Islet of Langerhans (tissue), 1 donor: ENCODE measurements at regions not wholly inside any gene's neighbourhood (a gene's known extent, or its start where the extent isn't known, plus 50 kb on each side); places are given as distances from the start of the nearest gene placed in this dataset.
"Not testable (repeated sequence)": the region's sequence is repeated elsewhere in the genome, so short reads cannot be mapped to it uniquely, and the experiment has no call there.

ENCODE experiments used
- FAIRE-seq: peaks from one replicate; lab custom pipeline; 2011; peaks lifted over from hg19 to GRCh38; lab: Jason Lieb, UNC

DNA sequence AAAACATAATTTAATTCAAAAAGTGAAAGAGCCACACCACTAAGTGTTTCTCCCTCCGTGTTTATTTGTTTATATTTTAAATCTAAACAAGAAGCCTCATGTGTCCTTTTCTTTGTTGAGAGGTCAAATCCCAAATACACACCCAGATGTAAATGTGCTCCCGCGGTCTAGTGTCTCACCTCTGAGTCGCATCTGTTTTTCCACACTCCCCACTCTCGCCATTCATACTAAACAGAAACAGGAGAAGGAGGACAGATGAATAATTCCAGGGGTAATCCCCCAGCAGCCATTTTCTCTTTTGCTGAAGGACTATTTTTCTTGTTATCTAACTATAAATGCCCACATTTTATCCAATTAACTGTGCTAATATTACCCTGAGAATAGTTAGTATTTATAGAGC lies 361.6 kb upstream of the RIOK2 start:
- no peak for FAIRE-seq

DNA sequence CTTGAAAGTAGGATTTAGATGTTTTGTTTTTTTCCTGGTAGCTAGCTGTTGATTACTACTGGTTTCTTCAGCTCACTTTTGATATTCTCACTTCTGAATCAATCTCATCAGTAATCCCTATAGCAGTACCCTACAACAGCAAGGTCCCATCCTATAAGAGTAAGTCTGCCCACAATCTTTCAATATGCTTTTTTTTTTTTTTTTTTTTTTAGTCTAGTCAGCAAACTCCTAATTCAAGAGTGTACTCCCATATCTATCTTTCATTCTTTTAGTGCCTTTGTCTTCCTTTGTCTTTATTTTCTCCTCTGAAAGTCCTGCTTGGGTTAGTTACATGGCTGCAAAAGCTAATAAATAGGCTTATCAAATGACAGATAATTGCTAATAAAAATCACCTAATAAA lies 362.4 kb upstream of the RIOK2 start:
- FAIRE-seq, result no peak

DNA sequence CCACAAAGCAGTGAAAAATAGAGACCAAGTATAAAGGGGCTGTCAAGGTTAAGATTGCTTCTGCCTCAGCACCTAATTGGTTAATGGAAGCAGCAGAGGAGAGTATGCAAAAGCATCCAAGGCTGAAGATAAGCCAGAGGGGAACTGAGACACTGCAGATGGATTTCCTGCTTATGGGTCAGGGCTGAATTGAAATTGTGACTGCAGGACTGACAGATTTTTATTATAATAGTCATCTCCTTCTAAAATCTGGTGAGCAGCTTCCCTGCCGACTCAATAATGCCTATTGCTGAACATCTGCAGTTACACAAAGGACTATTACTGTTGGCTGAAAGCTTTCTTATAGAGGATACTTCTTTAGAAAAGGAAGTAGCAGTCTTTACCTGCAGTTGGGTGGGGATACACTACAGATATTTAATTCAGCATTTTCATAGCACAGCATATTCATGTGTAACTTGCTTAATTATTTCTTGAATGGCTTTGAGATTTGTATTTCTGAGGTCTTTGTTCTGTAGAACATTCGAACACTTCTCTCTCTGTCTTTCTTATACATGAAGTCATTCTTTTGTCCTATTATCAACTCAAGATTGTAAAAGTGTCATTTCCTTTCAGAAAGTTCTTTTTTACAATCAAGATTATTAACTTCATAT lies 363.0 kb upstream of the RIOK2 start:
- FAIRE-seq, result no peak

DNA sequence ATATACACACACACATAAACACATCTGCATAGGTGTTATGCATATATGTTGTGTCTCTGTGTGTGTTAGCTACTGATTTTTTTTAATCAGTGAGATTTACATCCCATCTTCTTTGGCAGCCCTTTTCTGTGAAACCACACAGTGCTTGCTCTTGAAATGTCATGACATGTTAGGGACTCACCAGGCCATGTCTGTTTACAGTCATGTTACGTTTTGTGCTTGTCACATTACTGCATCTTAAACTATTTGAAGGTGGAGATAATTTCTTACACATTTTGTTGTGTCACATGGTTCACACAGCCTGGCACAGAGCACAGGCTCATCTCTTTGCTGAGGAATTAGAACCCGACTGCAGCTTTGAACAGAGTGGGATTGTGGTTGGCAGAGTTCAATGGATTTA lies 364.4 kb upstream of the RIOK2 start:
- FAIRE-seq, result no peak

DNA sequence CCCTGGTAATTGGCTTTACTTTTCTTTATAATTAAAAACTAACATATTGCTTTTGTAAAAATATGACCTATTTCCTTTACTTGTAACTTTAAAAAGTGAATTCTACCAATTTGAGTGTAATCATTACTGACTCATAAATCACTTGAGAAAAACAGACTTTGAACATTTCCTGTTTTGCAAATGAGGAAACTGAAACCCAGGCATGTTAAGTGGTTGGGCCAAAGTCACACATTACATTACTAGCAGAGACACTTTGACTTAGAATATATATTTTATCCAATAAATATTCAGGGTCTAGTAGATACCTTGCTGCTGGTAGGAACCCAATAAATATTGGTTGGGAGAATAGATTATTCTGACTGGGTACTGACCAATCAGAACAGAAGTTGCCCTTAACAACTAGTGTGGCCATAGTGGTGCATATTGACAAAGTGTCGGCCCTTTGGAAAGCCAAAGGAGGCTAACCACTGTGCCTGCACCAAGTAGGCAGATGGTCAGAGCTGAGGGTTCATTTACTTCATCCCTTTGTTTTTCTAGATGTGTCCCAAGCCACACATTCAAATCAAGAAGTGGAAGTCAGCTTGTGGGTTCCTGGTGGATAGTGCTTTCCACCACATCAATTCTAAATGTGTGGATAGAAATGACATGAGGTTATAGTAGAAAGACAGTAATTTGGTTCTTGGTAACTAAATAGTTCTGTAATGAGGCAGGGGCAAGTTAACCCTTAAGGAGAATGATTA lies 365.1 kb upstream of the RIOK2 start:
- no peak for FAIRE-seq

DNA sequence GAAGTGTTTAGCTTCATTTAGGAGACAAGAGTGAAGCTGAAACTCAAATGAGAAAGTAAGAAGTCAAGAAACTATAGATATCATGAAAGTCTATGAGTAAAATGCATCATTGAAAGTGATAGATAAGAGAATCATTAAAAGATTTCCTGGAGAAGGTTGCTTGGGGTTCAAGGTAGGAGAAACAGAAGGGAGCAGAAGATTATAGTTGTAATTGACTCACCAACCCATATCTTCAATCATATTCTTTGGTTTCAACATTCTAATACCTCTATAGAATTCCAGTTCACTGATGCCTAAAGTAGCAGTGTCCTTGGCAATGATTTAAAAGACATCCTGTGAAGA lies 365.7 kb upstream of the RIOK2 start:
- no peak for FAIRE-seq

DNA sequence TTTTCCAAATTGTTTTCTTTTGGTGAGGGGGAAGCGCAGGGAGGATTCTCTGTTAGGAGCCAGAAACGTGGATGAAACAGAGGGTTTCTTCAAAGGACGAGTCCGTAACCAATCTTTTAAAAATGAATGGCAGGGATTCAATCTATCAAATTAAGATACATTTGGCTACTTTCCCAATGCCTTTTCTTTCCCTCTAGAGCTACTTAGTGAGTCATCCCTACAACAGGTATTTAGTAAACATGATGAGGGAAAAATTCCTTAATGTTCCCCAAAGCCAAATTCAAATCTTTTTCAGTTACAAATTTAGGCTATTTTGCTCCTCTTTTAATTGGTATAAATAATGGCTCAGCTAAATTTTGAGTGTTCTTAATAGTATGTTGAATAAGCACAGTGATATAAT lies 366.4 kb upstream of the RIOK2 start:
- FAIRE-seq, result no peak

DNA sequence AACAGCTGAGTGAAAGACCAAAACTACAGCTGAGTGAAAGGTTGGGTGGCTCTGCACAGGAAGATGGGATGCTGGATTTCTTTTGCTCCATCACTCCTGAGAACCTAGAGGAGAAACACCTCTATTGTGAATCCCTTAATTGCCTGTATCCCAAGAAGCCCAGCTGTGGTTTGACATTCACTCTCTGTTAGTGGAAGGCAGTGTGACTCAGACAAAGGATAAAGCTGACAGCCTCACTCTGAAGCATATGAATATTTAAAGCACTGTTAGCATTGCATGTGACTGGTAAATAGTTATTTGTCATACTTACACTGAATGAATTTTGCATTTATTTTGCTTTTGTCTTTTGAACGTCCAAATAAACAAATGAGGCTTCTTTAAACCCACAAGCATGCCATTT lies 367.1 kb upstream of the RIOK2 start:
- no peak for FAIRE-seq

DNA sequence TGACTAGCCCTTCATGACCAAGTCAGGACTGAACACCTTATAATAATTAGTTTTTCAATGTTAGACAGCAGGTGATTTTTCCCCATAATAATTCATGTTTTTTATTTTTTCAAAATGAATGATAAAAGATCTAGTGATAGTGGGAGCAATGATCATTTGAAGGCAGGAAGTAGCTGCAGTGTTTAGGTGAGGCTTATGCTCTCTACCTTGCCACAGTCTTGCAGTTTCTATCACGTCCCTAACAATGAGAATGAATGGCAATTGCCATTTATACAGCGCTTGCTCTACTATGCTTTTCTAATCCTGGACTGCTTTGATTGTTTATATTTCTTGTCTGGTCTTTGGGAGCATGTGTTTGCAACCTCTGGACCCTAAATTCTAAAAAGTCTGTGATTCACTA lies 367.8 kb upstream of the RIOK2 start:
- FAIRE-seq, result no peak

DNA sequence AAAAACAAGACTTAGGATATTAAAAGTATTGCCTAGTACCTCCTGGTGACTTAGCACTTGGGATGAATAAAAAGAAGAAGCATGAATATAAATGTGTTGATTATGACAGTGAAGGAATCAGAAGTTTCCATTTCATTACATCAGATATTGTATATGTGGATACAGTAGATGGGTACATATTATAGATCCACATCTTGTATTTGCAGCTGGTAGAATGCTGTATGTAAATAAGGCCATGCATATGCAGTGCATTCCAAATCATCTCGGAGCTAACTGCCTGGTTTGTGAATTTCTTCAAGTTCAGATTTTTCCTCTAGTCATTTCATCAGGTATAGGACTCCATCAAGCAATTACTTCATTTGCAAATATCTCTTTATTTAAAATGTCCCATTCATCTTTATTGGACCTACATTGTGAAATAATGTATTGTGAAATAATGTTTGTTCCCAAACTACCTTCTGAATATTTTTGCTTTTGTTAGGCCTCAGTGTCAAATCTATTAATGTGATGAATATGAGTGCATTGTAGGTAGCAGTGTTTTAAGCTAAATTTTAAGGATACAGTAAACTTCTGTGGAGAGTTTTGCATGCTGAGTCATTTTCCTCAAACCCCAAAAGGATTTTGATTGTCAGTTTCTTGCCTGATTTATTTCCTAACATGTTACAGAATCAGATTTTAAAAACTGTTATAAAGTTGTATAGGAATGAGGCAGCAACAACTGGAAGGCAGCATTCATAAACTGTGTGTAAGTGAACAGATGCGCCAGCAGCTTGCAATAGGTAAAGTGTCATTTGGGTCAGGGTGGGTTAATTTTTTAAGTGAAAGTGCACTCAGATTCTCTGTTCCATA lies 370.8 kb upstream of the RIOK2 start:
- no peak for FAIRE-seq

DNA sequence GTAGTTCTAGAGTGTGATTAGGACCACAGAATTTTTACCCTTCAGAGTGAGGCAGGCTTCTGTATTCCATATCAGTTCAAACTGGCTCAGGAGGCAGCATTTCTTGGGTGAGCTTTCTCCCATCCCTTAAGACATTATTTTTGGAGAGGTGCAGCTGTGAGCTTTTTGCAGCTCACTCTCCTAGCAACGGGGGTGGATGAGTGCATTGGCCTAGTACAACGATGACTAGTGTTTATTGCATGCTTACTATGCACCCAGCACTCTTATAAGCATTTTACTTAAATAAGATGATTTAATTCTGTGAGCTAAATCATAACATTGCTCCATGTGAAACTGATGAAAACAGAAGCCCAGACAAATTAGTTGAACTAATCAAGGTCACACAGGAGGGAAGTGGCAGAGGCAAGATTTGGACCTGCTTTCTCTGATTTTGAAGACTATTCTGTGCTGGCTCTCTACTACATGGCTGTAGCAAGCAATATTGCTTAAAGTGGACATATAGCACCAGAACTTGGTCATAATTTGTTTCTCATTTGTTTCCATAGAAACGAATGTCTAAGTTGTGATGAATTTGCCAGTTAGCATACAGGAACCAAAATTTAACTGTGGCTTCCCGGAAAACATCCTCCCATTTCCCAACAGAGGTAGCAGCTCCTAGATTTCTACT lies 372.1 kb upstream of the RIOK2 start:
- no peak for FAIRE-seq

DNA sequence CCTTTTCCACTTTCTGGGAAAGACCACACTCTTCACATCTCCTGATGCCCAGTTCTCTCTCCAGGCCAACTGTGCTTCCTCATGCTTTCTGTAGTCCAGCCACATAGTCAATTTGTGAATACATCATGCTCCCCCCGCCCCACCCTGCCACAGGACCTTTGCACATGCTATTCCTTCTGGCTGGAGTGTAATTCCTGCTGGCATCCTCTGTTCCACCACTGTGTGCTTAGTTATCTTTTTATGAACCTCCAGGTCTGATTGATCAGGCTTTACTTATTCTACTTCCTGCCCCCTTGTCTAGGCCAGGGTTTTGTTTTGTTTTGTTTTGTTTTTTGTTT lies 372.6 kb upstream of the RIOK2 start:
- no peak for FAIRE-seq

DNA sequence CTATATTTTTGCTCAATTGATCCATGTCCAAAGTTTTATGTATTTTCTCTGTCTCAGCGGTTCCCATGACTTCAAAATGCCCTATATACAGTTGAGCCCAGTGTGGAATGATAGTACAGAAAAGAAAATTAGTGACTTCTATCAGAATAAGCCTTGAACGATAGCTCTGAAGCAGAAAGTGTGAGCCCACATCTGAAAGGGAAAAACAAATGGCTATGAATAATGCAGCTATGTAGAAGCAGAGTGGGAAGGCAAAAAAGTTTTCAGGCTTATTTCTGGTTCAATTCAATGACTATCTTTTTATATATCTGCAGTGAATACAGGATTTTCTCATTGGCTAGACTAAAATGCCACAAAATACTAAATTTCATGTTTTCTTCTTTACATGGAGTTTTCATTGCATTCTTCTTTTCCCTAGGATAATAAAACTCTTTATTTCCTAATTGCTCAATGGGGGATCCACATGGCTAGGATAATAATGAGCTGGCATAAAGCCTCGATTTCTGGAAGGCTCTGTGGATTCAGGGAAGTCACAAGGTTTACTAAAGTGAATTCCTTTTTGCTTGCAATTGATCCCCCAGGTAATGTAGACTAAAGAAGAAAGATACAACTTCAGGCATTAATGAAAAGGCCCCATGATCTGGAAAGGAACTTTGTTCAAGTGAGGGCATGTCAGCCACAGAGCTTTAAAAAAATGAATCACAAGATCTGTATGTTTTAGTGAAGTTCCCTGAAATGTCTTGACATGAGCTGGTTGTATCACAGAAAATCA lies 377.0 kb upstream of the RIOK2 start:
- FAIRE-seq, result no peak

DNA sequence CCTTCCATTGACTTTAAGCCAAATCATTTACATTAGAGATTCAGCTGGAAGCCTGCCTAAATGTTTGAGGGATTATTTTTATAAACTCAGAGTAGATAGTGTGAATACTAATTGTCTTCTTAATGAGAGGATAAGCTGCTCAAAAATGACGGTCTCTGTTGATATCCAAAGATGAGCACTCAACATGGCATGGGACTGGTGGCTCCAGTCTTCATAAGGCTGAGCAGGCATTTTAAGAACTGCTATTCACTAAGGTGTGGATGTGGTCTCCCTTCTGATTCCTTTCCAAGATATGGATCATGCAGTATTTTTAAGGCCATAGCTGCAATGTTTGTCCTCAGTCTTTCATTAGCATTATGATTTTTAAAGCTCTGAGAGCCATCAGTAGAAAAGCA lies 377.5 kb upstream of the RIOK2 start:
- no peak for FAIRE-seq

DNA sequence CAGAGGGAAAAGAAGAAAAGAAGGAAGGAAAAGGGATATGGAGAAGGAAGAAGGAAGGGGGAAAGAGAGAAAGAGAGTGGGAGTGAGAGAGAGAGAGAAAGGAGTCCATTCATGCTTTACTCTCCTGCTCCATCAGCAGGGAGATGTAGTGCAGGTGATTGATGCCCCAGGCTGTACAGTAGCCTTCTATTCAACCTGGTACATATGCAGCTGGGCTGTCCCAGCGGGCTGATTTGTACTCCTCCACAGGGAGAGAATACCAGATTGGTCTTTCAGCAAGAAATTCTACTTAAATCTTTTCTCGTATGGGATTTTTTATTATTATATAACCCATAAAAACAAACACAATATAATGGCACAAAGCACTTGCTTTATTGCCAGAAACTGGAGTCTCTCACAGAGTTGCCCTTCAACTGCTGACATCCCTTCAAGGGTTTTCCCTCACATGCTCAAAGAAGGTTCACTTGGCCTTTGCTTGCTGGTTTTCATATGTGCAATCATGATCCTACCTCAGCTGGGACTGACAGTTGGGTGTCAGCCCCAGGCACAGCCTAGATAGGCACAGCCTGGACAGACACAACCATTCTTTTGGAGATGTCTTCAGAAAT lies 380.1 kb upstream of the RIOK2 start:
- no peak for FAIRE-seq

DNA sequence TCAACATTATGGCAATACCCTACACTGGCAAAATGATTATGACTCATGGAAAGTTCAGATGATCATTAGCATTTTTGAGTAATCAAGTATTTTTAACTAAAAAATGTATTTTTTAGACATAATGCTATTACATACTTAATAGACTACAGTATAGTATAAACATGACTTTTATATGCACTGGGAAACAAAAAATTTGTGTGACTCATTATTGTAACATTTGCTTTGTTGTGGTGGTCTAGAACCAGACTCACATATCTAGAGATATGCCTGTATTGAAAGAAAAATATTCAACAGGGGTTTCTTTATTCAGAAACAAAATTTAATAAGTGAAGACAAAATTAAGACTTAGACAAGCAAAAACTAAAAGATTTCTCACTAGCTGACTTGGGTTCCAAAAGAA lies 385.3 kb upstream of the RIOK2 start:
- no peak for FAIRE-seq

DNA sequence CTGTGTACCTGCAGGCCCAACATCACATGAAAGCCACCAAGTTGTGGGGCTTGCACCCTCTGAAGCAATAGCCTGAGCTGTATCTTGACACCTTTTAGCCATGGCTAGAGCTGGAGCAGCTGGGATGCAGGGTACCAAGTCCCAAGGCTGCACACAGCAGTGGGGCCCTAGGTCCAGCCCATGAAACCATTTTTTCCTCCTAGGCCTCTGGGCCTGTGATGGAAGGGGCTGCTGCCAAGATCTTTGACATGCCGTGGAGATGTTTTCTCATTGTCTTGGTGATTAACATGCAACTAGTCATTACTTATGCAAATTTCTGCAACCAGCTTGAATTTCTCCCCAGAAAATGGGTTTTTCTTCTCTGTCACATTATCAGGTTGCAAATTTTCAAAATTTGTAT lies 387.2 kb upstream of the RIOK2 start:
- FAIRE-seq, result no peak

DNA sequence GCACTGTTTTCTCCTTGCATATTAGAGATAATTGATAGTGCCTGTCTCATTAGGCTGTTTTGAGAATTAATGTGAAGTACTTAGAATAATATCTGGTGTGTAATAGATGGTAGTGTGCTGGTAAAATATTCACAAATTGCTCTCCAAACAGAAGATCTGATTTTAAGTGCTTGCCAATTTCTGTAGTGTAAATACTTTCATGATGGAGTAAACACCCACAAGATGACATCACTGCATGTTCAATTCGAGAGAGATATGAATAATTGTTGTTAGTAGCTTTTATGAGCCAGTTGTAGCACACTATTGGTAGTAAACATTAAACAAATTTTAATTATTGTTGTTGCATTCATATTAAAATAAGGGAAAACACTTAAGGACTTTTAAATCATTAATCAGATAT lies 392.3 kb upstream of the RIOK2 start:
- FAIRE-seq, result no peak

DNA sequence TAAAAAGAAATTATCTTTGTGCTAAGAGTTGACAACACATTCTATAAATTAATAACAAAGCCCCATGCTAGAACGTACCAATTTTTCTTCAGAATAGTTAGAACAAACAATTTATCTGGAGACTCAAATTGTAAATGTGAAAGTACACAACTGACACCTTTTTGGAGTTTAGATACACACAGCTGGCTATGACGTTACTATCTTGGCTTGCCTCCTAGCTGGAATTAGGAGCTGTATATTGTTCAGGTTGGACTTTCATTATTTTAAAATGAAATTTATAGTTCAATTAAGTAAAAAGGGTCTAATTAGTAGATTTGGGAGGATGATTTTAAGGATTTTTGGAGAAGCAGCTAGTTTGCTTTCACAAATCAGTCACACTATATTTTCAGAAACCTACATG lies 393.9 kb upstream of the RIOK2 start:
- no peak for FAIRE-seq

DNA sequence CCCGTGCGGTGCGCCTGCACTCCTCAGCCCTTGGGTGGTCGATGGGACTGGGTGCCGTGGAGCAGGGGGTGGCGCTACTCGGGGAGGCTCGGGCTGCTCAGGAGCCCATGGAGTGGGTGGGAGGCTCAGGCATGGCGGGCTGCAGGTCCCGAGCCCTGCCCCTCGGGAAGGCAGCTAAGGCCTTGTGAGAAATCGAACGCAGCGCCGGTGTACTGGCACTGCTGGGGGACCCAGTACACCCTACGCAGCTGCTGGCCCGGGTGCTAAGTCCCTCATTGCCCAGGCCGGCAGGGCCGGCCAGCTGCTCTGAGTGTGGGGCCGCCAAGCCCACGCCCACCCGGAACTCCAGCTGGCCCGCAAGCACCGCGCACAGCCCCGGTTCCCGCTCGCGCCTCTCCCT lies 396.9 kb upstream of the RIOK2 start:
- FAIRE-seq, result not testable (repeated sequence)

DNA sequence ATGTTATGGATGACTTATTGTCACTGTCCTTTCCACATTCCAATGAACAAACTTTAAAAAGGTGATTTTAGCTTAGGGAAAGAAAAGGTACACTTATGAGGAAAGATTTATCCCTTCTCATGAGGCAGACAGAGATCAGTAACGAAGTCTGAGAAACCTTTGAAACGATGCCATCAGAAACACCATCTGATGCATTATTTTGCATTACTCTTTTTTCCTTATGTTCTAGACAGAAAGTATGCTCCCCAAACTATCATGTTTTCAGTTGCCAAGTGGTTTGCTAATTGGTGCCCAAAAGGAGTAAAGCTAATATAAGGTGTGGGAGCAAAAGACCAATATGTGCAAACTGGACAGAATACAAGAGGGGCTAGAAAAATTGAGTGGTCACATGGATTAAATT lies 397.7 kb upstream of the RIOK2 start:
- no peak for FAIRE-seq

DNA sequence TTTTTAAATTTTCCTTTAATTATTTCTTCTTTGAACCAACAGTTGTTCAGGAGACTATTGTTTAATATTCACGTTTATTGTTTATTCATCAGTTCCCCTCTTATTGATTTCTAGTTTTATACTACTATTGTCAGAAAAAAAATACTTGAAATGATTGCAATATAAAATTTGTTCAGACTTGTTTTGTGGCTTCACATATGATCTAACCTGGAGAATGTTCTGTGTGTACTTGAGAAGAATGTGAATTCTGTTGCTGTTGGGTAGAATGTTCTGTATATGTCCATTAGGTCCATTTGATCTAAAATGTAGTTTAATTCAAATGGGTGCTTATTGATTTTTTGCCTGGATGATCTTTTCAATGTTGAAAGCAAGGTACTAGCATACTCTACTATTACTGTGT lies 408.7 kb upstream of the RIOK2 start:
- FAIRE-seq, result no peak
